NCI-H510A treated with DMSO at 0.1 percent for 48 hours (cell line): ENCODE measurements at regions not wholly inside any gene's neighbourhood (a gene's known extent, or its start where the extent isn't known, plus 50 kb on each side); places are given as distances from the start of the nearest gene placed in this dataset.
"Not testable (repeated sequence)": the region's sequence is repeated elsewhere in the genome, so short reads cannot be mapped to it uniquely, and the experiment has no call there.

Experiments
- DNase-seq: peaks from one replicate; lab custom pipeline; 2025; lab: John Stamatoyannopoulos, UW

GRCh38 chr5:177857642-177858200 is 75.0 kb upstream of the FAM153A start:
- not testable (repeated sequence) for DNase-seq

- not testable (repeated sequence) for DNase-seq
Measured at GRCh38 chr5:177856474-177856873, 73.8 kb upstream of the FAM153A start.

GRCh38 chr5:177847914-177848313 is 65.2 kb upstream of the FAM153A start:
- DNase-seq, result not testable (repeated sequence)

GRCh38 chr5:177846598-177846997 is 63.9 kb upstream of the FAM153A start:
- not testable (repeated sequence) for DNase-seq

- DNase-seq, result not testable (repeated sequence)
Measured at GRCh38 chr5:177845906-177846305, 63.2 kb upstream of the FAM153A start.

GRCh38 chr5:177836191-177836590 is 53.5 kb upstream of the FAM153A start:
- not testable (repeated sequence) for DNase-seq
